GM18868 (cell line): ENCODE measurements at regions not wholly inside any gene's neighbourhood (a gene's known extent, or its start where the extent isn't known, plus 50 kb on each side); places are given as distances from the start of the nearest gene placed in this dataset.

Experiments used
- ATAC-seq: cut with Tn5 transposase; IDR thresholded peaks from one replicate; pipeline ENCODE4 v1.9.1; 2021; ENCODE audit warnings: mild to moderate bottlenecking, moderate library complexity; ENCODE audit not compliant: unreplicated experiment

DNA sequence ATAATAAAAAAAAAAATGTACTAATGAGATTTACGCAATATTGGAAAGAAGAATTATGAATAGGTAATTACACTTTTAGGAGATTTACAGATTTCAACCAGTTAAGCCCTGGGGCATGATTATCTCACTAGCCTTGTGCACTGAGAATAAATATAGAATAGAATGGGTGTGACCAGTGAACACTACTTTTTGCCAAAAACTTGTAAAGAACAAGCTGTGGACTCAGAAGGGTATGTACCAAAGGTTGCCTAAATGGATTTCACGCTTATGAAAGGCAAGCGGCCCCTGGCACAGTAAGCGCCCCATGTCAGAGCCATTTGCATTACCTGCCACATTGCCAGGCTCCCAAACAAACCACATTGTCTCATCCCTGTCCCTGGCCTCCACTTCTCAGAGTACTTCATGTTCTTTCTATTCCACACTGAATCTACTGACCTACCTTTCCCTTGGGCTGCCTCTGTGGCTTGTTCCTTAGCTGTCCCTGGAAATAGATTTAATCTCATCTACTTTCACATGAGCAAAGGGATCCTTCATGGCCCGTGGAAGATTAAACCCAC lies 170.6 kb upstream of the DIO2 start:
- ATAC-seq: no peak

DNA sequence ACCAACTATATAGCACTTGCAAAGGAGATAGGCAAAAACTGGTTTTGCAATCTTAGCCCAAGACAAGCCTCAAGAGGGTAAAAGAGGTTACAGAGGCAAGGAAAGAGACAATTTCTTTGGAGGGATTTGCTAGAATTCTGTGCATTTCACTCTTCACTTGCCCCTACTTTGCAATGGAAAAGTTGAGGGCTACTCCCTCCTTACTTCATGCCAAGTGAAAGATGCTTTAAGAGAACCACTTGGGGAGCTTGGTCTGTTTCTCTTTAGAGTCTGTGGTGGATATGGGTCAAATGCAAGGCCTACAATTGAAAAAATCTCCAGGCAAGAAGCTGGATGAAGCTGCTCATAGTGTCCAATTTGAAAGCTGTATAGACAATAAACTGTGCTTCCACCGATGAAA lies 167.7 kb upstream of the DIO2 start:
- ATAC-seq: no peak

DNA sequence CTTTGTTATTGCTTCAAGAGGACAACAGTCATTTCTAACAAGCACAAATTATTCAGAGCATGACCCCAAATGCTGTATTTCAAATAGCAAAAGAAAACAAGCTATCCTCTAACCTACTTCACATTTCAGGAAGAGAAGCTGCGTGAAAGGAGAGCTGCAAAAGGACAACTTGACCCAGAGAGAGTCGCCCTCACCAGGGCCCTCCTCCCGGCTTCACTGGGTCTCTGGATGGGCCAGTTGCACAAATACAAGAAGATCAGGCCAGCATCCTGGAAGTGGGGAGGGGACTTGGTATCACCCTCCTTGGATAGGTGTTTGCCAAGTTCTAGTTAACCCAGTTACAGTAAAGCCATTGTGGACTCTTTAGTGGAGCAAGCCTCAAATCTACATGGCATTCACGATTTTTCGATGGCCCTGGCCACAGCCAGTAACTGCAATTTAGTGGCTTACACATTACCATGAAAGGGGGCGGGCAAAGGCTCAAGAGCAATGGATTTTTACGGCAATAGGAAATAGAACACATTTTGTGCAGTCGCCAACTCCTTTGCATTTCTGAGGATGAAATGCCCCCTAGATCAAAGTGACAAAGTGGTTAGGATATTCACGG lies 166.9 kb upstream of the DIO2 start:
- ATAC-seq: no peak

DNA sequence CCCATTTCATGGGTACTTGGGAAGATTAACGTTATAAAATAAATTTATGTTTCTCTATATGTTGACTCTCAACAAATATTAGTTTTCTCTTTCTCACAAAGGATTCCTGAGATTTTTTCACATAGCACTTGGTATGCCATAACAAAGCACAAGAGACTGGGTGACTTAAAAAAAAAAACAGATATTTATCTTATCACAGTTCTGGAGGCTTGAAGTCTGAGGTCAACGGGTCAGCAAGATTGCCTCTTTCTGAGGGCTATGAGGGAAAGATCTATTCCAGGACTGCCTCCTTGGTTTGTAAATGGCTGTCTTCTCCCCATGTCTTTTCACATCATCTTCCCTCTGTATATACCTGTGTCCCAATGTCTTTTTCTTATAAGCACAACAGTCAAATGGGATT lies 153.5 kb upstream of the DIO2 start:
- ATAC-seq: no peak

DNA sequence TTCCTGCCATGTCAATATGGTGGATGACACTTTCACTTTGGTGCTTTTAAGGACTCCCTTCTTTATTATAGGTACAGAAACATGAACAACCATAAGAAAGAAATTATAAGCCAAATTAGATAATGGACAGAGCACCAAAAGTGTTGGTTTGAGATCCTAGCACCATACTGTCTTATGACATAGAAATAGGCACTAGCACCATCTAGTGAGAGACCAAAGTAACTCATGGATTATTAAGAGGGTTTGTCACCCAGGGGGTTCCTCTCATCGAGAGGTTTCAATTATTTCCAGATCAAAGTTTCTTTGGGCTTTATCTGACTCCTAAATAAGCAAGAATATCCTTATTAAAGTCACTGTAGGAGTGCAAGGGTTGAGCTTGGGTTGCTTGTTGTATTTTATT lies 153.0 kb upstream of the DIO2 start:
- ATAC-seq: peak; percentile 59

DNA sequence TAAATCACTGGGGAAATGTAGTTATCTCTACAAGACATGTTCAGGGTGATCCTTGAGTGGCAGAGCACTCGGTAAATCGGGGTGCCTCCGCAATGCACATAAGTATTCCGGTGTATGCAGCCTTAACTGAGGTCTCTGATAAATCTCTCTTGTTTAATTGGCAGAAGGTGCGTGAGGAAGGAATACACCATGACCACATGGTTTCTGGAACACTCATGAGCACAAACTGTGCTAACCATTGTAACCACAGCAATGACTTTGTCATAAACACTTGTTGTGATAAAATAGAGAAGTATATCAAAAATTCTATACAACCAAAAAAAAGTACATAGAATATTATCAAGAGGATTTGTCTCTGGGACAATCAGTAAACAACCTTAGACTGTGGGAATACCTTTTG lies 146.8 kb upstream of the DIO2 start:
- ATAC-seq: no peak

DNA sequence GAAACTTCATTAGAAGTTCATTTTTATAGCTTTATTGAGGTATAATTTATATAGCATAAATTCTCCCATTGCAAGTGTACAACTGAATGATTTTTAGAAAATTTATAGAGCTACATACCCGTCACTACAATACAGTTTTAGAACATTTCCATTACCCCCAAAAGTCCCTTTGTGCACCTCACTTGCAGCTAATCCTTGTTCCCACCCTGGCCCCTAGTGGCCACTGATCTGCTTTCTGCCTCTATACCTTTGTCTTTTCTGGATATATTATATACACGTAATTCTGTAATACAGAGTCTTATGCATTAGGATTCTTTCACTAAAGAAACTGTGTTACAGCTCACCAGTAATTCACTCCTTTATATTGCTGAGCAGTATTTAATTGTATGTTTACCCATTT lies 145.1 kb upstream of the DIO2 start:
- no peak for ATAC-seq

DNA sequence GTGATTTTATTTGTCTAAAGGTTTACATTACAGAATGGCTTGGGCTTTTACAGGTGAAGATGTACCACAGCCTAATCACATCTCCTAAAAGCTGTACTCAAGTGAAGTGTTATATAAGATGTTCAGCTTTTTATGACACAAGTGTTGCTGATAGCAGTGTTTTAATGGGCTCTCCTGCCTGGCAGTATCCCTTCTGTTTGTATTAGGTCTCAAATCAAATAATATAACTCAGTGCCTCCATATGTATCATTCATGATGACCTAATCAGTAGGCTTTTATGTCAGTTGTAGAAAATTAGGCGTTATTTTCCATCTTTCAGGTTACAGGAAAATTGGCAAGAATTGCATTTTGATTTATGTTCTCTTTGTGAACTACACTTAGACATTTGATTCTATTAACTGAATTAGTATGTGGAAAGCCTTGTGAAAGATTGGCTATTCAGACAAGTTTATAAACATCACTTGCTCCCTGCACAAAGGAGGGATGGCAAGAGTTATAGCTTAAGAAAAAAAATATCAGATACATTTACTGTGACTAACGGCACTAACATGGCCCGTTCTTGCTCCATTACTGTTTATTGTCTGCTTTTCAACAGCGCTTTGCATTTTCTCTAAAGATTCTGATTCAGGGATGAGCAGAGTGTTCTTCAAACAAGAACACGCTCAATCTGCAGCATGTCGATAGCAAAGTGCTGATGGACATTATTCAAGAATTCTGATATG lies 143.7 kb upstream of the DIO2 start:
- ATAC-seq: no peak

DNA sequence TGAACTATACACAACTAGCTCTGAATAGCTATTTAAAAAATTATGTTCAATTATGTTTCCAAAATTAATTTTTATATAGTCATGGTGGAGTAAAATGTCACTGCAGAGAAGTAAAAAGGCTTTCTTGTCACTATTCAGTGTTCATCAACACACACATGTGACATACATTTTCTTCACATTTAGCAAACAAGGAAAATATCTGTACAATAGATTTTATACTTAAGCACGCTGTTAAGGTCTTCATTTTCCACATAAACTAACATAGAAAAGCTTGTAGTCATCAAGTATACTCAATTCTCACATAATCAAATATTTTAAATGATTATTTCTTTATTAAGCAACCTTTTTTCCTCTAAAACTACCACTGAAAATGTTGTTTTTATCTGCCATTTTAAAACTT lies 141.2 kb upstream of the DIO2 start:
- no peak for ATAC-seq

DNA sequence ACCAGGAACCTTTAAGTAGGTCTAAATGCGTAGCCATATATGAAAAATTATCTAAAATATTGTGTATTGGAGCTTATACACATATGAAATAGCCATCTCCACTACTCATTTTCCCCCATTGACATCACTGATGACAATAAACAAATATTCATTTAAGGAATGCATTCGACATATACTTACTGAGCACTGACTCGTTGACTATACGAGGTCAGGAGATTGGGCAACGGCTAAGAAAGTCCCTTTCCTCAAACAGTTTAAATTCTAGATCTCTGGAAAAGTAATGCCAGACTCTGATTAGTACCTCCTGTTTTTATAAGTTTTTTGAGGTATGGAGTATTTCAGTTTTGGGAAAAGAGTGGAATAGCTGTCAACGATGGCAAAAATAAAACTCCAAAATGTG lies 139.4 kb upstream of the DIO2 start:
- no peak for ATAC-seq

DNA sequence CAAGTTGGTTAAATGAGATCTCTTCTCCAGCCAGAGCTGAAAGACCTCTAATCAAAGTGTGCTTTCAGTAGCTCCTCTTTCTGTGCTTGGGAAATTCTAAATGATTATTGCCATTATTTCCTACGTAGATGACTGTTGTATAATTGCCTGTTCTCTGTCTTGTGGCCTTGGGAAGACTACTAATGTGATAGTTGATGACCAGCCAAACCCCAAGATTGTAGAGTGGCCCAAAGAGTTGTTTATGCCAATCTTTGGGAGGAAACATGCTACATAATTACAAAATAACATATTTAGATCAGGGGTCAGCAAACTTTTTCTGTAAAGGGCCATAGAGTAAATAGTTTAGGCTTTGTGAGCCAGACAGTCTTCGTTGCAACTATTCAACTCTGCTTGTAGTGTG lies 135.1 kb upstream of the DIO2 start:
- ATAC-seq: no peak

DNA sequence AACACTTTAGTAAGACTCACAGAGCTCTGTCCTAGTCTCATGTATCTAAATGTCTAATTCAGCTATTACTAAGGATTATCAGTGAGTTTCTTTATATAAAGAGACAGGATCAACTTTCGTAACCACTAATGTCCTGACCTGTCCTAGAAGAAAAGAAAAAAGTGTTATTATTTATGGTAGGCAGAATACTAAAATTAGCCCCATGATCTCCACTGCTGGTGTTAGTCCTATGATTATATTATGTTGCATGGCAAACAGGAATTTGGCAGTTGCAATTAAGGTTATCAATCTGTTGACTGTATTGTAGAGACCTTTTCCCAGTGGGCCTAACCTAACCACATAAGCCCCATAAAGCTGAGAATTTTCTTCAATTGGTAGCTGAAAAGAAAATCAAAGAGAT lies 132.9 kb upstream of the DIO2 start:
- ATAC-seq: no peak

DNA sequence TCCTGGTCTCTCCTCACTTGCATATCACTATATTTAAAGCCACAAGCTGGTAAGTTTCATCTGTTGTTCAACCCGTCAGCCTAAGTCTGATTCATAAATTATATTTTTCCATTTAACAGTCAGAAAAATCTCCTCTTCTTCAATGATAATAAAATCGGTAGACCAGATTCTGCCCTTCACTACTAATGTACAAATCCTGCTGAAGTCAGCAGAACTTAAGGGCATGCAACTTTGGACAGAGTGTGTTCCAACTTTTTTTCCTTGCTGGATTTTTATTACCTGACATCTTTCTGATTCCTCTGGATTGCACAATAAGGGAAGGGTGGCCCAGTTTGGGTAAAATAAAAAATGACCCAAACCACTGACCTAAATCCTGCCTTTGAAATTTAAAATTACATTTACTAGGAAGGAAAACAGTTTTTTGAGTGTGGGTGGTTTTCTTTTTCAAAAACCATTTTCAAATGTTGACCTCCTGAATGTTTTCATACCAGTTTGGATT lies 125.4 kb upstream of the DIO2 start:
- no peak for ATAC-seq

DNA sequence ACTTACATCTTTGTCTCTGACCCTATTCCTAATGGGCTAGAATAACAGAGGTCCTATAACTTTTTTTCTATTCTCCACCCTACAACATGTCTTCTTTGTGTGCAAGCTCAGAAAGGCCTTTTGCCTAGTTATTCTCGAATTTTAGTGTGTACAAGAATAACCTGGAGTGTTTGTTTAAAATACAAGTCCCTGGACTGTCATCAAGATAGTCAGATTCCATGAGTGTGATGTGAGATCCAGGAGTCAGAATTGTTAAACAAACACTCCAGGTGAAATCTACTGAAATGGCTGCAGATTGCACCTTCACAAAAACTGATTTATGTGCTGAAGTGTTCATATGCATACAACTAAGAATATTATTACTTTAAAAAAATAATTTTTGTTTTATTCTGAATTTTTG lies 114.4 kb upstream of the DIO2 start:
- ATAC-seq: no peak

DNA sequence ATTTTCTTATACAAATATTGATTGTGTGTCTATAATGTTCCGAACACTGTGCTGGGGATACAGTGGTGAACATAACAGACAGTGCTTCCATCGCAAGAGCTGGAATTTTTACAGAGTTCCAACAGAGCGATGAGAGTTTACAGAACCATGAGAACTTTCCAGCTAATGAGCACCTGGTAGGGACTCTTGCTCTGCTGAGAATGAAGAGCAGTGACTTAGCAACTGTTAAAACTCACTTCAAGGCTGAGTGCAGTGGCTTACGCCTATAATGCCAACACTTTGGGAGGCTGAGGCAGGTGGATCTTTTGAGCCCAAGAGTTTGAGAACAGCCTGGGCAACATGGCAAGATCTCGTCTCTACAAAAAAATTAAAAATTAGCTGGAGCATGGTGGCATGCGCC lies 113.8 kb upstream of the DIO2 start:
- ATAC-seq: no peak

DNA sequence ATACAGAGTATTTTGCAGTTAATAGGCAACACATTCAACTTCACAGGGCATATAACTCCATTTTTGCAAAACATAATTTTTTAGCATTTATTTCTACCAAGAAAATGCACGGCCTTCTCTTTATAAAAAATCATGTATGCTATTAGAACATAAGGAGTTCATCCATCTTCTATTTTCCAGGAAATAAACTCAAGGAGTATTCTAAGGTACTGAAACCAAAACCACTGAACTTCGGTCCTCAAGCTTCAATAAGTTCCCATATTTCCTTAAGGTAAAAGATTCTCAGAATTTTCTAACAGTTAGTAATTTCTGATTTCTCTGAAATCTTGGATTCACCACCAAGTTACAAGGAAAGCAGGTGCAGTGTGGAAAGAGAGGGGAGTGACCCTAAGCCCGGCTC lies 113.3 kb upstream of the DIO2 start:
- ATAC-seq: no peak

DNA sequence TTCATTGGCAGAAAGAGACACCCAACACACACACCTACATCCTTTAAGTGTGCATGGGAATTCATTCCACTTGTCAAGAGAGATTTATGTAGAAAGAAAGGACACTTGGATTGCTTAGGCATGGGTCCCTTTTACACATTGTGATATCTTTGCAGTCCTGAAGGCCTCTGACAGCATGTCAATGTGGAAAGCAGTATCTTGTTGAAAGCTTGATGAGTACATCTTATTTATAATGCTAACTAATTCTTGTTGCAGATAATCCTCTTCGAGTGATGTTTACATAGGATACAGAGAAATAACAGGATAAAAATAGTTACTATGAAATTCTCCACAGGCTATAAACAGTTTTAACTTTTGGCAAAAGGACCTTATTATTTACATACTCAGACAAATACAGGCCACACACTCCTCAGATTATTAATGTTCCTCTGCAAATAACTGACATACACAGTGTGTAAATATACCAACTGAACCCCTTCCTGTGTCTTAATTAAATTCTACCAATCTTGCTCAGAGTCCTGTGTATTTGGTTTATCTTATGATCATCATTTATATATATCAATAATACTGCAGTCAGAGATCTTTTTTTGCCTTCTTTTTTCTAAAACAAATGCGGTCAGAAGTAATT lies 111.8 kb upstream of the DIO2 start:
- no peak for ATAC-seq

DNA sequence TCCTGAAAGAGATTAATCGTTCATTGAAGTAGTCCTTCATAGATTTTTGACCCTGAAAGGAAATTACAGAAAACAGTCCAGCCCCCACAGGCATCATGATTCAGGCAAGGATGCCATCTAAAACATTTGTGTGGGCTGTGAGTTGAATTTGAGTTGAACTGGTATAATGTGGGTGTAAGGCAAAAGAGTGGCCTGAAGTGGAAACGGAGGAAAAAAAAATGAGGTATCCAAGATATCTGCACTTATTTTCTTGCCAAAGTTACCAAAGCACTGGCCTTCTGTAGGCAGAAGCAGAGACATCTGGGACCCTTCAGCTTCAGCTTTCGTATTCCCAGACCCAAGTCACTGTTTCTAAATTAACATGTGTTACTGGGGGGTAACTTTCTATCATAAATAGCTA lies 105.1 kb upstream of the DIO2 start:
- no peak for ATAC-seq

DNA sequence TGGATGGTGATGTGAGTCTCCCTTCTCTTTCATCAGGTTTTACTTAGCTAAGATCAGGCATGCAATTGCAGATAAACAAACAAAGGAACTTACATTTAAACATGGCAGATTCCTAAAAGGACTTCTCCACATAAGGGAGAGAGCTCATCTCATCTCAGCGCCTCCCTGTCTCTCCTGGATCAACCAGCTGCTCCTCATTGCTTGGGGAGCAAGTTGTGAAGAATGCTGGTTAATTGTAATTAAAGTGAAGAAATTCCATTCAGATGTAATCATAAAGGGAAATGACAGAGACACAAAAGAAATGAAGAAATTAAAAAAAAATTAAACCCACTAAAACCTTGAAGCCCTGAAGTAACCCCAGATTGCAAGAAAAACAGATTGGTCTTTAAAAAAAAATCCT lies 104.4 kb upstream of the DIO2 start:
- ATAC-seq: no peak

DNA sequence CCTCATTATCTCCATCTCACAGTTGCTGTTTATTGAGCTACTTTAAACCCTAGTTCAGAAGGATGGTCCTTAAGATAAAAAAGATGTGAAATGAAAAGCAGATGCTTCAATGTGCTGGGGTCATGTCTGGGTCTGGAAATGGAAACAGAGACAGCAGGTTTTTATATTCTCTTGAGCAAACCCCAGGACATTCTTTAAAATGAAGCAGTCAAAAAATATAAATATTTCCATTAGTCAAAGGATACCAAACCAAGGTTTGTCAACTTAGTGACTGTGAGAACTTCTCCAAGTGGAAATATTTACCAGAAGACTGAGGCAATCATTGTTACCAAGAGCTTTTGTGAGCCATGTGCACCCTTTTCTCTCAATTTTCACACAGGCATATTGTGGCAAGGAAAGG lies 102.5 kb upstream of the DIO2 start:
- ATAC-seq: no peak

DNA sequence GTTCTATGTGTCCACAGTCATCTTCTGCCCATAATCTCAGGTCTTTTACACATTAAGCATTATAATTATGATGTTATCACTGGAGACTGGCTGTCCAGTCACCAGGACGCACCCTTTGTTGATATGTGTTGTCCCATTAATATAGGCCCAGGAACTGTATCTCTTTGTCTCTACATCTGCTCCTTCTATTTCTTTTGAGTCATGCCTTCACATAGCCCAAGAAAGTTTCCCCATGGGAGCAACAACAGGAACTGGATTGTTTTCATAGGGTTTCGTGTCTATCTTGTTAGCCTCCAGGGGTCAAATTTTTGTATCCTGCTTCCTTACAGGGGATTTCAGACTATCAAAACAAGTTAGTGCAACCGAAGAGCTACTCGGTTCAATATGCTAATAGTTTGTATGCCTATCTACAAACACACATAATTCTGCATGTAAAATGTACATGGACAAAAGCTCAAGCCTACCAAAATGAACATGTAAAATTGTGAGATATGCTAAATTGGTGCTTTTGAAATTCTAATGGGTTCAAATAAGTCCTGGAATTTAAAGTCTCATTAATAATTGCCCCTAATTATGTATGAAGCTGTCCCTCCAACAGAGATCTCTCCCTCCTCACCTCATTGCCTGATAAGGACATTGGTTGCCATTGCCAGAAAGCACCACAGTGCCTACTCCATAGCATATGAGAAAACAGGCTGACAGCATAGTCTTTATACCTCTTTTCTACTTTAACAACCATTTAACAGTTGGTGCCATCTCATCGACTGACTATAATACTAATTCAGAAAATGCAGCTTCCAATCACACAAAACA lies 99.8 kb upstream of the DIO2 start:
- ATAC-seq: no peak
